ENCODE measurements at regions not wholly inside any gene's neighbourhood (a gene's known extent, or its start where the extent isn't known, plus 50 kb on each side); places are given as distances from the start of the nearest gene placed in this dataset.
A peak's percentile ranks its signal among the peaks of the same experiment; 100 is the strongest.
"Not testable (repeated sequence)": the region's sequence is repeated elsewhere in the genome, so short reads cannot be mapped to it uniquely, and the experiment has no call there.

DNA sequence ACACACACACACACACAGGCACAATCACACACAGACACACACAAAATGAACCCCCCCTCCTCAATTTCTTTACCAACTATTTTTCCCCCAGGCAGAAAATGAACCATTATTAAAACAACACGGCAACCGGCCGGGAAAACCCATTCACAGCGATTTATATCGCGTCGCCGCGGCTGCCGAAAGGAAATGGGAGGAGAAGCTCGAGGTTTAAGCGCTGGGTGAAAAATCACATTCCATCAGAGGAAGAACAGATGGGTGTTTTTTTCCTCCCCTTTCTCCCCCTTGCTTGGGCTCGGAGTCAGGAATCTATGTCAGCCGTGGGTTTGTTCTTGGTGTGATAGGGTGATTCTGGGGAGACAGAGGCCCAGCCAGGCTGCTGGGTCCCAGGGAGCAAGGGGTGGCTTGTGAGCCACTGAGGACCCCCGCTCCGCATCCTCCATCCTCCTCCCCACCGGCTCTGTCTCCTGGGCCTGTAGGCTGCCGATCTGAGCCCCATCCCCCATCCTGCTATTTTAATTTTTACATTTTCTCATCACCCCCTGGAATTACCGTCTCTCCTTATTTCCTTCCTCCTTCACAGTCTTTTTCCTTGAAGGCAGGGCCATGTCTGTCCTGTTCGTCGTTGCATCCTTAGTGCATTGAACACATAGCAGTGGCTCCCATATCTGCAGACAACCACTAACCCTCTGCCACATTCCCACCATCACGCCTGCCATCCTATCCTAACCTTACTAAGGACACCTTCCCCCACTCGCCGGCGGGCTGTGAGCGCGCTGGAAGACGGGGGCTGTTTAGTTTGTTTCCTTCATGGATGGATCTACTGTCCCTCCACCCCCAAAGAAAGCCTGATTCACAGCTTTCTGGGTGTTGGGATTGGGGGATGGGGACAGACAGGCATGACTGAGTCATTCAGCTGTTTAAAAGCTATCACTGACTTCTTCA lies 137.7 kb downstream of the CRLF3 start:
- DNase-seq (ENCODE audit: low read depth, low spot score): not testable (repeated sequence)

DNA sequence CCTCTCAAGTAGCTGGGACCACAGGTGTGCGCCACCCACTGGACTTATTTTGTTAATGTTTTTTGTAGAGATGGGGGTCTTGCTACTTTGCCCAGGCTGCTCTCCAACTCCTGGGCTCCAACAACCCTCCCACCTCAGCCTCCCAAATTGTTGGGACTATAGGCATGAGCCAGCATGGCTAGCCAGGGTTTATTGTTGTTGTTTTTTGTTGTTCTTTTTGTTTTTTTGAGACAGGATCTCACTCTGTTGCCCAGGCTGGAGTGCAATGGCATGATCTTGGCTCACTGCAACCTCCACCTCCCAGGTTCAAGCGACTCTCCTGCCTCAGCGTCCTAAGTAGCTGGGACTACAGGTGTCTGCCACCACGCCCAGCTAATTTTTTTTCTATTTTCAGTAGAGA lies 142.2 kb downstream of the CRLF3 start:
- not testable (repeated sequence) for DNase-seq (ENCODE audit: low read depth, low spot score)

DNA sequence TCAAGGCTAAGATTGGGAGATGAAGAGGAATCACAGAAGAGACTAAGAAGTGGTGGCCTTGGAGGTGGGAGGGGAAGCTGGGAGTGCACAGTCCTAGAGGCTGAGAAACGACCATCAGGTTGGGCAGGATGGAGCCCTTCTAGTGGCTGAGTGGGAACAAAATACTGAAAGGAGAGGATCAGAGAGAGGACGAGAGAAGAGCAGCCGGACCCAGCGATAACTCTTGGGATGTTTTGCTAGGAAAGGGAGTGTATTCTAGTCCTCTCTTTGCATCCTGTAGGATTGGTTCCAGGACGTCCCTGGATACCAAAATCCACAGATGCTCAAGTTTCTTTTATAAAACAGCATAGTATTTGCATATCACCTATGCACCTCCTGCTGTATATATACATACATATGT lies 143.8 kb downstream of the CRLF3 start:
- DNase-seq (ENCODE audit: low read depth, low spot score): not testable (repeated sequence)

DNA sequence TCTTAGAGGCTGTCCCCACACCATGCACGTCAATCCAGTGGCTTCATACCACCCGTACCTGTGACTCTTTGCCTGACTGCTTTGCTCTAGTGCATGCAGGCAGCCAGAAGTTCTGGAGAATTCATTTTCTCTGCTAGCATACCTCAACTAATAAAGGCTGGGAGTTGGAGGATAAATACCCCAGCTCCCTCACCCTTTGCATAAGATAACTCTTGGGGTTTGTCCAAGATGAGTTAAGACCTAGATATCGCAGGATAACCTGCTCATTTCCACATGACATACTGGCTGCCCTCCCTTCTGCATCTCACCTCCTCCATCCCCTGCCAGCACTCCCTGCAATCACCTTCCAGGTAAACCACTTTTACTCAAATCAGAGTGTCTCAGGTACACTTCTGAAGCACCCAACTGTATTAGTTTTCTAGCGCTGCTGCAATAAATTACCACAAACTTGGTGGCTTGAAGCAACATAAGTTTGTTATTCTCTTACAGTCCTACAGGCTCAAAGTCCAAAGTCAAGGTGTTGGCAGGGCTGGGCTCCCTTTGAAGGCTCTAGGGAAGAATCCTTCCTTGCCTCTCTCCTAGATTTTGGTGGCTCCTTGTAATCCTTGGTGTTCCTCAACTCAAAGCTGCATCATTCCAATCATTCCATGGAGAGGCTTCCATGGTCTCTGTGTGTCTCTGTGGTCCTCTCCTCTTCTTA lies 146.8 kb downstream of the CRLF3 start:
- DNase-seq (ENCODE audit: low read depth, low spot score): no peak

DNA sequence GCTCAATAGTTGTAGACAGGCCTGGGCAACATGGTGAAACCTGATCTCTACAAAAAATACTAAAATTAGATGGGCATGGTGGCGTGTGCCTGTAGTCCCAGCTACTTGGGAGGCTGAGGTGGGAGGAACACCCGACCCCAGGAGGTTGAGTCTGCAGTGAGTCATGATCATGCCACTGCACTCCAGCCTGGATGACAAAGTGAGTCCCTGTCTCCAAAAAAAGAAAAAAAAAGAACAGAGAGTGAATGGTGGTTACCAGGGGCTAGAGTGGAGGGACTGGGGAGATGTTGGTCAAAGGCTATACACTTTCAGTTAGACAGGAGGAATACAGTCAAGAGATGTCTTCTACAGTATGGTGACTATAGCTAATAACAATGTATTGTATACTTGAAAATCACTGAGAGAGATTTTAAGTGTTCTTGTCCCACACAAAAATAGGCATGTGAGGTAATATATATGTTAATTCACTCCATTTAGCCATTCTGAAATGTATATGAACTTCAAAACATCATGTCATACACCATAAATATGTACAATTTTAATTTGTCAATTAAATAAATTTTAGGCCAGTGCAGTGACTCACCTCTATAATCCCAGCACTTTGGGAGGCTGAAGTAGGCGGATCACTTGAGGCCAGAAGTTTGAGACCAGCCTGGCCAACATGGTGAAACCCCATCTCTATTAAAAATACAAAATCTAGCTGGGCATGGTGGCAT lies 148.6 kb downstream of the CRLF3 start:
- DNase-seq (ENCODE audit: low read depth, low spot score): not testable (repeated sequence)

DNA sequence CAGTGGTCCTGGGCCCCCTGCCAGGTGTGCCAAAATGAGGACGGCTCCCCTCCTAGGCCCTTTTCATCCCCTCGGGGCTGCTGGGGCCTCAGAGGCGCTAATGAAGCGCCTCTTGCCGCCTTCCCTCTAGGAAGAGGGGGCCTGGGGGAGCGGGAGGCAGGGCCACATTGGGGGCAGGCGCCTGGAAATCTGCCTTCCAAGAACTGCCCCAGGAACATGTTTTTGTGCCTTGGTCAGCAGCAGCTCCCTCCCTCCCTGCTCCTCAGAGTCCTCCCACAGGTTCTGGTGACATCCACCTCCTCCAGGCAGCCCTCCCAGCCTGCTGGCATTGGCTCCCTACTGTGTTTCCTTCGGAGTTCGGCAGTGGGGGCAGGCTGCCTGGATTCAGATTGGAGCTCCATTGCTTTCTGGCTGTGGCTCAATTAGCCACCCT lies 155.3 kb downstream of the CRLF3 start:
- DNase-seq (ENCODE audit: low read depth, low spot score): not testable (repeated sequence)

DNA sequence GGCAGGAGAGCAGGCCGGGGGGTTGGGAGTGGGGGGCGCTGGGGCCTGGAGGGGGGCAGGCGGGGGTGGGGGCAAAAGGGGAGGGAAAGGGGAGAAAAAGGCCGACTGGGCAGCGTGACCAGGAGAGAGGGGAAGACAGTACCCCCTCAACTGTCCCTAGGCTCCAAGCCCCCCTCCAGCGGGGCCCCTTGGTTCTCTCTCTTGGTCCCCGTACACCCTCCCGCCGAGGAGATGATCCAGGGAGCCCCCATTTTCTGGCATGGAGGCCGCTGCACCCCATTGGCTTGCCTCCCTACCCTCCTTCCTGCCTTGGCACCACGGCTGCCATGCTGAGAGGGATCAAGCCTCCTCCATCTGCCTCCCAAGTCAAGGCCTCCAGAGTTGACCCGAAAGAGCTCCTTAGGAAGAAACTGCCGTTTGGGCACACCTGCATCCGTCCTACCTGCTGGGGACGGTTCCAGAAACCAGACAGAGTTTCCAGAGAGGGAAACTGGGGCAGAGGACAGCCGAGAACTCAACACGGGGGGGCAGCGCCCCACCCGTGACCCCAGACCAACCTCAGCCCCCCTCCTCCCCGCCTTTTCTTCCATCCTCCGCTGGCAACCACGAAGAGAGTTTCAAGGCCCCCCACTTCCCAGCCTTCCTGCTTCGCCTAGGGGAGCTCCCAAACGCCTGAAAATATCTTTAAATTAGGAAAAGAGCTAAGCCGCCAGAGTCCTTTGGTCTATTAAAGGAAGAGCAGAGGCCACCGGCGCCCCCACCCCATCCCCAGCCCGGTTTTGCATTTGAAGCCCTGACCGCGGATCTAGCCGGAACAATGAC lies 155.9 kb downstream of the CRLF3 start:
- not testable (repeated sequence) for DNase-seq (ENCODE audit: low read depth, low spot score)

DNA sequence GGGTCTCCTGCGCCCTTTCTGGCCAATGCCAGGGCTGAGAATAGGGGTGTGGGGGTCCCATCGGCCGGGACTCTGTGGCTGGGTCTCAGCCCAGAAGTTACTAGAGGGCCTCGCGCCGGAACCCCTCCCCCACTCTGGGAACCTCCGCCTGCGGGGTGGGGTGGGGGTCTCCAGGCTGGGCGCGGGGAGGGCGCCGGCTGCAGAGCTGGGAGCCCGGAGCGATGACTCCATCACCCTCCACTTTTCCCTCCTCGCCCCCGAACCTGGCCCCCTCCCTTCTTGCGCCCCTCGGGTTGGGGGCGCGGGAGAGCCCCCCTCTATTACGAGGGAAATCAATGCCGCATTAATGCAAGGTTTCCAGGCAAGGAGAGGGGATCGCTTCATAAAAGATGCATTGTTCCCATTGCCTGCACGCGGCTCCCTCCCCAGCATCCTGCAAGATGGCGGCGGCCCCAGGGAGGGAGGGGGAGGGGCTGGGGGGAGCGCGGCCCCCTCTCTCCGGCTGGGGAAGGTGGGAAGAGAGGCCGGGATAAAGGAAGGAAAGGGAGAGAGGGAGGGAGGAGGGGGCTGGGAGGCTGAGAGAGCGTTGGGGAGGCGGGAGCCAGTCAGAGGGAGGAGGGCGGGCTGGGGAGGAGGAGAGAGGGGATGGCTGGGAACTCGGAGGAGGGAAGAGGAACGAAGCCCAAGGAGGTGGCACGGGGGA lies 156.7 kb downstream of the CRLF3 start:
- DNase-seq (ENCODE audit: low read depth, low spot score): peak; percentile 46

DNA sequence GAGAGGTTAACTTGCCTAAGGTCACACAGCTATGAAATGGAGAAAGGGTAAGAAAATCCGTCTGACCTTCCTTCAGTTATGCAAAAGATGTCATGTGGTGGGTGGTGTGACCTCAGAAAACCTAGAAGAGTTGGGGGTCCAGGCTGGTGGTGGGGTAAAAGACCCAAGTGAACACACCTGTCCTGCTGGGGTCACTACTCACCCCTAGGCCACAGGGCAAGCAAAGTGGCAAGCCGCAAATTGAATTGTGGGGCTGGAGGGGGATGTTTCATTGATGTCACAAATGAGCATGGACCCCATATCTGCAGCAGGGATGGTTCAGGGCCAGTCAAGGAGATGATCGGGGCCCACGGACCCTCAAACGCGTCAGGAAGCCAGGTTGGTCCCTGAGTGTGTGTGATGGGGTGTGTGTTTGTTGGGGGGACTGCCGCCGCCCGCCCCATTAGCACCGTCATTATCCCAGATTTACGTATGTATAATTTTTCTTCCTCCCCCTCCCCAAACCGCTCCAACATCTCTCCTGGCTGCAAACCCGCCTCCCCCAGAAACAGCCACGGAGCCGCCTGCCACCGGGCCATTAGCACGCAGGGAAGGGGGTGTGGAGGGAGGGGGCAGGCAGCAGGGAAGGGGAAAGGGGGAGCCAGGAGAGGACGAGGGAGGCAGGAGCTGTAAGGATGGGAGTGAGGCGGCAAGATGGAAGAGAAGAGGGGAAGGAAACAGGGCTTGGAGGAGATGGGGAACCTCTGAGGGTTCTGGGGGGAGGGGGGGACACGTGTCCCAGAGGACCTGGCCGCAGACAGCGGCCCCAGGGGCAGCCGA lies 157.4 kb downstream of the CRLF3 start:
- not testable (repeated sequence) for DNase-seq (ENCODE audit: low read depth, low spot score)

DNA sequence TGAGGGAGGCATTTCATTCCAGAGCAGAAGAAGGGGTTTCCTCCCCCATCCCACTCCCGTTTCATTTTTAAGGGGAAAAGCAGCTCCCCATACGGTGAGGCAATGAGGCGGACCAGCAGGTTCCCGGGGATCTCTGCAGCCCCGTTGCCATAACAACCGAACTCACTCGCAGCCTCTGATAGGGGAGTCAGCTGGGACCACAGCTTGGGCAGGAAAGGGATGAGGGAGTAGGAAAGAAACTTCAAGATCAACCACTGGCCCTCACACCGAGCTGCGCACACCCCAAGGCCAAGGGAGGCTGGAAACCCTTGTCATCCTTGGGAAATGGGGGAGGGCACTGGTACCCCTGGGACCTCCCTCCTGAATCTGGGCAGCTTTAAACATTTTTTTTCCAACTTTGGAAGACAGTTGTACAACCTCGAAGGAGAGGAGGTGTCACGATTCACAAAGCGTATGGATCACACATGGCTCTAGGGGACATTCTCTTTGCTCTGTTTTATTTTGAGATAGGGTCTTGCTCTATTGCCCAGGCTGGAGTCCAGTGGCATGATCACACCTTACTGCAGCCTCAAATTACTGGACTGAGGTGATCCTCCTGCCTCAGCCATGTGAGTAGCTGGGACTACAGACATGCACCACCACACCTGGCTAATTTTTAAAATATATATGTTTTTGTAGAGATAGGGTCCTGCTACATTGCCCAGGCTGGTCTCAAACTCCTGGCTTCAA lies 160.6 kb downstream of the CRLF3 start:
- DNase-seq (ENCODE audit: low read depth, low spot score): not testable (repeated sequence)

DNA sequence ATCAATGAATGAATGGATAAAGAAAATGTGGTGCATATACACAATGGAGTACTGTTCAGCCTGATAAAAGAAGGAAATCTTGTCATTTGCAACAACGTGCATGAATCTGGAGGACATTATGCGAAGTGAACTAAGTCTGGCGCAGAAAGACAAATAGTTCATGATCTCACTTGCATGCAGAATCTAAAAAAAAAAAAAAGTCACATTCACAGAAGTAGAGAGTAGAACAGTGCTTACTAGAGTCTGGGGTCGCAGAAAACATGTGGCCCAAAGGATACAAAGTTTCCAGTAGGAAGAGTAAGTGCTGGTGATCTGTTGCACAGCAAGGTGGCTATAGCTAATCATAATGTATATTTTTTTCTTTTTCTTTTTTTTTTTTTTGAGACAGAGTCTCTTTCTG lies 167.3 kb downstream of the CRLF3 start:
- not testable (repeated sequence) for DNase-seq (ENCODE audit: low read depth, low spot score)

DNA sequence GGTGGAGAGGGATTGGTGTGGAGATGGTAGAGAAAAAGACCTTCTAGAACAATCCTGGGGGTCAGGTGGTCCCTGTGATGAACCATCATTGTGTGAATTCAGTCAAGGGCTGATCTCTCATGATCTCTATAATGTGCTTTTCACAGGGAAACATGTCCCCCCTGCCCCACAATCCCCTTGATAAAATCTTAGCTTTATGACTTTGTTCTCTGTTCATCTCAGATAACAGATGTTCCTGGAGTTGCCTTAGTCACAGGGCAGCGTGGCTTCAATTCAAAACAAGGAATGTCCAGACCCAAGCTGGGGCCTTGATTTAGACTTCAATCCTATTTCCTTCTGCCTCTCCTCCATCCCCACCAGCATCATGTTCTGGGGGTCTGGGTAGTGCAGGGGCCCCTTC lies 171.5 kb downstream of the CRLF3 start:
- not testable (repeated sequence) for DNase-seq (ENCODE audit: low read depth, low spot score)

DNA sequence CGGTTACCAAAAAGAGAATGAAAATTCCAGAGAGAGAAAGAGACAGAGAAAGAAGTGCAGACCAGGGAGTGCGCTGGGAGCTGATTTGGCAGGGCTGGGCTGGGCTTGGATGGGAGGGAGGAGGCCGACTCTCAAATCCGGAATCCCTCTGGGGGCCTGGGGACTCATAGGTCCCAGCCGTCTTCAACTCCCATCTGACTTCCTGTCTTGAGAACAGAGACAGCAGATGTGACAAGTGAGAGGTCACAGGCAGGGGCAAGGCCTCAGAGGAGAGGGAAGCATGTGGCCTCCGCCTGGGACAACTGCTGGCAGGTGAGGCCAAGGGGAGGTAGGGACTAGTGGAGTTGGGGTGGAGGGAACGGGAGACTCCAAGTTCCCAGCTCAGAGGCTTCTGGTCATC lies 172.9 kb downstream of the GOSR1 start:
- DNase-seq (ENCODE audit: low read depth, low spot score): not testable (repeated sequence)

DNA sequence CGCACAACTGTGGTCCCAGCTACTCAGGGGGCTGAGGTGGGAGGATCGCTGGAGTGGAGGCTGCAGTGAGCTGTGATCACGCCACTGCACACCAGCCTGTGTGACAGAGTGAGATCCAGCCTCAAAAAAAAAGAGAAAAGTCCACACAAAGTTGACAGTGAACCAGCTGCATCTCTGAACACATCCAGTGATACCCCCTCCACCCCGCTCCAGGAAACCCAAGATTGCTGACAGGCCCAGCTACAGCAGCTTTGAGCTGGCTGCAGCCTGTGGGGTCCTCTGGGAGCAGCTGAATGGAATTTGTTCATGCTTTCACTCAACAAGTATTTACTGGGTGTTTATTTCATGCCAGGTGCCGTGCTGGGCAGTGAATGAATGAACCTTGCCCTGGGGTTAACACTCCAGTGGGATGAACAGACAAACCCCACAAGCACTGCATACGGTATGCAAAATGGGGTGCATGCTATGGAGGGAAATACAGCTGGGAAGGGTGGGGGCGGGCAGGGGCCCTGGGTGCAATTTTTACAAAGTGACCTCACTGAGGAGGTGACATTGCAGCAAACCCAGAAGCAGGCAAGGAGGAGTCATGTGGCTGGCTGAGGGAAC lies 170.9 kb downstream of the GOSR1 start:
- DNase-seq (ENCODE audit: low read depth, low spot score): not testable (repeated sequence)

DNA sequence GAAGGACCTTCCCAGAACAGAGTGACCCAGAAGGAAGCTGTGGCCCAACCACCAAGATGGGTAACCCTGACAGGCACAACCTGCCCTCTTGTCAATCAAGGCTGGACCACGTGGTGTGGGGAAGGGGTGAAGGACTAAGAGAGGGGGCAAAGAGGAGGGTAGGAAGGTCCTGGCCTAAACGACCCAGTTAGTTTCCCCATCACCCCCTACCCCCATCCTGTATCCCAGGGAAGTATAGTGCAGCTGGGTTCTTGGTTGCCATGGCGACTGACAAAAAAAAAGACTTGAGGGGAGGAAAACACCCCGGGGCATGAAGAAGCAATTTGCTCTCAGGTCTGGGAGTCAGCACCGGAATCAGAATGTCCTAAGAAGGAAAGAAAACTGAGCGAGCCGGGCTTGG lies 168.7 kb downstream of the GOSR1 start:
- DNase-seq (ENCODE audit: low read depth, low spot score): not testable (repeated sequence)

DNA sequence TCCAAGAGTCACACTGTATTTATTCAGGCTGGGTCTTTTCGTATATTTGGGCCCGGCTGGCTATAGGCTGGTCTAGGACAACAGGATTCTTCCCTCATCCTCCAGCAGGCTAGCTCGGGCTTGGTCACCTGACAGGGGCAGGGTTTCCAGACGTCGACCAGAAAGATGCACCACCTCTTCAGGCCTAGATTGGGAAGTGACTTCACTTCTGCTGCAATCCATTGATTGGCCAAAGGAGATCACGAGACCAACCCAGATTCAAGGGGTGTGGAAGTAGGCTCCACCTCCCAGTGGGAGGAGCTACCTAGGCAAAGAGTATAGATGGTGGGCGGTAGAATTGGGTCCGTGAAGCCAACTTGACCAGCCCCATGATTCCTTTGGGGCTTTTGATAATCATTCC lies 167.5 kb downstream of the GOSR1 start:
- not testable (repeated sequence) for DNase-seq (ENCODE audit: low read depth, low spot score)

DNA sequence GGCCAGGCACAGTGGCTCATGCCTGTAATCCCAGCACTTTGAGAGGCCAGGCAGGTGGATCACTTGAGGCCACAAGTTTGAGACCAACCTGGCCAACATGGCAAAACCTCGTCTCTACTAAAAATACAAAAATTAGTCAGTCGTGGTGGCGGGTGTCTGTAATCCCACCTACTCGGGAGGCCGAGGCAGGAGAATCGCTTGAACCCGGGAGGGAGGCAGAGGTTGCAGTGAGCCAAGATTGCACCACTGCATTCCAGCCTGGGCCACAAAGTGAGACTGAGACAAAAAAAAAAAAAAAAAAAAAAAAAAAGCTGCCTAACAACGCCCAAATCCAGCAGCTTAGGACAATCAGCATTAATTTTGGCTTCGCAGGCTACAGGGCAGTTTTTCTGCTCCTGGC lies 167.1 kb downstream of the GOSR1 start:
- DNase-seq (ENCODE audit: low read depth, low spot score): not testable (repeated sequence)

DNA sequence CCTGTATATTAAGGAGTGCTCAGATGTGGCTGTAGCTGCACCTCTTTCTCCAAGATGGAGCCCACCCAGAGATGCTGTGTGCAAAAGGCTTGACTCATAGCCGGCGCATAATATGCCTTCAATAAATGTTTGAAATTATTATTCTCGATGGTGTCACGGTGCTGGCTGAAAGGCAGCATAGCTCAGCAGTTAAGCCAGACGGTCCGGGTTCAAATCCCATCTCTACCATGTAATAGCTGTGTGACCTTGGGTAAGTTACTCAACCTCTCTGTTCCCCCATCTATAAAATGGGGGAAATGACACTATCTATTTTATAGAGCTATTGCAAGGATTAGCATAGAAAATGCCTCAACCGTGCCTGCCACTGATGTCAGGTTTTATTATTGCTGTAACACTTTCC lies 164.2 kb downstream of the GOSR1 start:
- not testable (repeated sequence) for DNase-seq (ENCODE audit: low read depth, low spot score)
